ENCODE measurements at regions not wholly inside any gene's neighbourhood (a gene's known extent, or its start where the extent isn't known, plus 50 kb on each side); places are given as distances from the start of the nearest gene placed in this dataset.

GRCh38 chr2:190126798-190127197 lies 64.3 kb upstream of the MSTN start:
- Histone ChIP-seq H3K36me3 (ENCODE audit: control insufficient read depth, insufficient read depth, low read length) (no peaks in the 10 kb centered on the region), H3K27me3 (ENCODE audit: control insufficient read depth in 2 of 2, insufficient read depth in 2 of 2, low read length in 2 of 2) (no peaks in the 10 kb centered on the region), H3K9ac (ENCODE audit: insufficient read depth in 1 of 2, low read depth in 2 of 2, low read length in 2 of 2) (no peak overlapping the region), H4K20me1 (replicated peaks; ENCODE audit: control insufficient read depth, insufficient read depth, low read length) (no peaks in the 10 kb centered on the region), H3K27ac (ENCODE audit: extremely low read depth, low read depth, low read length) (no peak overlapping the region), H2AFZ (ENCODE audit: low read depth, low read length) (no peak overlapping the region), H3K4me3 (no peak overlapping the region), H3K9me3 (replicated peaks; ENCODE audit: control insufficient read depth, insufficient read depth, low read depth, low read length) (no peaks in the 10 kb centered on the region), H3K4me1 (replicated peaks in 1 of 2; ENCODE audit: control insufficient read depth in 2 of 2, insufficient read depth in 2 of 2, low read length in 2 of 2) (no peaks in the 10 kb centered on the region), H3K79me2 (ENCODE audit: control insufficient read depth, insufficient read depth, low read length) (no peaks in the 10 kb centered on the region), H3K4me2 (ENCODE audit: insufficient read depth, low read length) (no peak overlapping the region), H3K9me1 (ENCODE audit: control insufficient read depth, insufficient read depth, low read length) (no peaks in the 10 kb centered on the region)
- TF ChIP-seq MTA2 (IDR thresholded peaks at IDR 0.05; ENCODE audit: low read depth) (no peak), HNRNPL (IDR thresholded peaks at IDR 0.05; ENCODE audit: low read depth, low read length) (no peak), PYGO2 (tag; IDR thresholded peaks at IDR 0.05) (no peak), NCOA2 (IDR thresholded peaks at IDR 0.05; ENCODE audit: partially characterized antibody in 2 of 2) (no peak), CREM (IDR thresholded peaks at IDR 0.05; ENCODE audit: low read depth) (no peak), FIP1L1 (IDR thresholded peaks at IDR 0.05; ENCODE audit: low read depth, low read length, poor library complexity, severe bottlenecking) (no peak), MAFF (IDR thresholded peaks at IDR 0.05; ENCODE audit: low read length) (no peak), BDP1 (IDR thresholded peaks at IDR 0.05; ENCODE audit: insufficient read depth, insufficient read length) (no peak), TAF9B (IDR thresholded peaks at IDR 0.05; ENCODE audit: partially characterized antibody) (no peak)
- TF ChIP-seq, protein P1, sequence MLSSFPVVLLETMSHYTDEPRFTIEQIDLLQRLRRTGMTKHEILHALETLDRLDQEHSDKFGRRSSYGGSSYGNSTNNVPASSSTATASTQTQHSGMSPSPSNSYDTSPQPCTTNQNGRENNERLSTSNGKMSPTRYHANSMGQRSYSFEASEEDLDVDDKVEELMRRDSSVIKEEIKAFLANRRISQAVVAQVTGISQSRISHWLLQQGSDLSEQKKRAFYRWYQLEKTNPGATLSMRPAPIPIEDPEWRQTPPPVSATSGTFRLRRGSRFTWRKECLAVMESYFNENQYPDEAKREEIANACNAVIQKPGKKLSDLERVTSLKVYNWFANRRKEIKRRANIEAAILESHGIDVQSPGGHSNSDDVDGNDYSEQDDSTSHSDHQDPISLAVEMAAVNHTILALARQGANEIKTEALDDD (IDR thresholded peaks at IDR 0.05) = no peak
- TF ChIP-seq, protein P2, sequence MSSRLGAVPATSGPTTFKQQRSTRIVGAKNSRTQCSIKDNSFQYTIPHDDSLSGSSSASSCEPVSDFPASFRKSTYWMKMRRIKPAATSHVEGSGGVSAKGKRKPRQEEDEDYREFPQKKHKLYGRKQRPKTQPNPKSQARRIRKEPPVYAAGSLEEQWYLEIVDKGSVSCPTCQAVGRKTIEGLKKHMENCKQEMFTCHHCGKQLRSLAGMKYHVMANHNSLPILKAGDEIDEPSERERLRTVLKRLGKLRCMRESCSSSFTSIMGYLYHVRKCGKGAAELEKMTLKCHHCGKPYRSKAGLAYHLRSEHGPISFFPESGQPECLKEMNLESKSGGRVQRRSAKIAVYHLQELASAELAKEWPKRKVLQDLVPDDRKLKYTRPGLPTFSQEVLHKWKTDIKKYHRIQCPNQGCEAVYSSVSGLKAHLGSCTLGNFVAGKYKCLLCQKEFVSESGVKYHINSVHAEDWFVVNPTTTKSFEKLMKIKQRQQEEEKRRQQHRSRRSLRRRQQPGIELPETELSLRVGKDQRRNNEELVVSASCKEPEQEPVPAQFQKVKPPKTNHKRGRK (tag; IDR thresholded peaks at IDR 0.05) = no peak
- DNase-seq (ENCODE audit: extremely low read depth in 1 of 4, low spot score in 3 of 4) = no peak
- no peak for FAIRE-seq
- intact Hi-C loops (cut with micrococcal nuclease) (no loop called here), in situ Hi-C loops (cut with MboI) (no loop called here)
- ChIA-PET POLR2A (interaction anchor here (0.8 kb wide), 2 partner anchors 428 to 513 kb away, joined by 3 to 4 read pairs; no protein-coding TSS in a partner anchor), CTCF (ENCODE audit: low intra/inter-chr PET ratio) (no interaction called here)
- no TSS peak for BruUV-seq (replicated peaks)
- ATAC-seq = no peak
